ENCODE measurements at regions not wholly inside any gene's neighbourhood (a gene's known extent, or its start where the extent isn't known, plus 50 kb on each side); places are given as distances from the start of the nearest gene placed in this dataset.

DNA sequence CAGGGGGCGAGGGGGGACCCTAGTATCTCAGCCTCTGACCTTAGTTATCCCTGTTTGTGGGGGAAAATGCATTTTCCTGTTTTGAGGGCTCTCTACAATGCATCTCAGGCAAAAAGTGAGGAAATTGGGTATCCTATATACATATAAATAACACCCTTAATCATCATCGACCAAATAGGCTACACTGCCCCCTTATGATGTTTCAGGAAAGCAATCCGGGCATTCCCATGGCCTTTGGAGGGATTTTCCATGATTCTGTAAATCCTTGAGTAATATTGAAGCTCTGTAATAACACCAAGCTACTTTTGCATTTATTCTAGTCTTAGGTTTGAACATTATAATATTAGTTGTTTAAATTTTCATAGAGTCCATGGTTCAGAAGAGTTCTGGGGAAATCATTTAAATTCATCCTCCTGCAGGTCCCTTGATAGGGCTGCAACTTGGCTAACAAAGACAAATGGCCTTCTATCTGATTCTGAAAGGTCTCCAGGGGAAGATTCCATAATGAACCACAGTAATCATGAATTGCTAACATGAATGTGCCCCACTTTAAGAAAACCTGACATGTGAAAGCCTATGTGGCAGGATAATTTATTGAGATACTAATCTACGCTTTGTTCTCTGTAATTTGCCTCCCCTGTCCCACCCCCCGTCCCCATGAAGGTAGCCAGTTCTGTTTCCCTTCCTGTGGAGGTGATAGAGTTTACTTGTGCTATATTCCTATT is 91.5 kb upstream of the SCOC start:
- DNase-seq (ENCODE audit: low spot score), result no peak

DNA sequence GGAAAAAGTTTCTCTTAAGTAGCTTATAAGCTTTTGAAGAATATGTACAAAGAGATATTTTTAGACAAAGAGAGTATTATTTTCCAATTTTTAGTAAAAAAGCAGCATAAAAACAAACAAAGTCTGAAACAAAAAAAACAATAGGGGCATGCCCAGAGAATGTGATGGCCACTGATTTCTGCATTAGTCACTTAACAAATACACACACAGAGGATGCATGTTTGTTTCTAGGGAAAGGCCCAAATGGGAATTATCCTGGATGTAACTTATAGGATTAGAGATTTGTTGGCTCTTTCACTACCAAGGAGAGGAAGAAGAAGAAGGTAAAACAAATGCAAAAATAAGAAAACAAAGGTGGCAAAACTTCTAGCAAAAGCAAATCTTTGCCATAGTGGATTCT is 95.9 kb upstream of the SCOC start:
- no peak for DNase-seq (ENCODE audit: low spot score)

DNA sequence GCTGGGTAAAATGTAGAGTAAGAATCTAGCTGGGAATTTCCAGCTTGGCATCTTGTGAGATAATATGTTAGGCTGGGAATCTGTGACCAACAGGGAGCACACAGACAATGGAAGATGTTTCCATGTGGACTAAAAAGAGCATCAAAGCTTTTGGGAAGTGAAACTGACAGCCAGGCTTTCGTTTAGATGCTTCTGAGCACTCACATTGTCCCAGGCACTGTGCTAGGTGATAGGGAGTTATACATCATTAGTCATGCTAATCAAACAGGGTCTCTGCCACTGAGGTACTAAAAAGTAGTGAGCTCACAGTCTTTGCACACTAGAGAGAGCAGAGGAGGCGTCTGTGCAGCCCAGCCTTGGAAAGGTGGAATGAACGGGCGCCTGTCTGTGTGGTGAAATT is 101.9 kb upstream of the SCOC start:
- DNase-seq (ENCODE audit: low spot score), result no peak

DNA sequence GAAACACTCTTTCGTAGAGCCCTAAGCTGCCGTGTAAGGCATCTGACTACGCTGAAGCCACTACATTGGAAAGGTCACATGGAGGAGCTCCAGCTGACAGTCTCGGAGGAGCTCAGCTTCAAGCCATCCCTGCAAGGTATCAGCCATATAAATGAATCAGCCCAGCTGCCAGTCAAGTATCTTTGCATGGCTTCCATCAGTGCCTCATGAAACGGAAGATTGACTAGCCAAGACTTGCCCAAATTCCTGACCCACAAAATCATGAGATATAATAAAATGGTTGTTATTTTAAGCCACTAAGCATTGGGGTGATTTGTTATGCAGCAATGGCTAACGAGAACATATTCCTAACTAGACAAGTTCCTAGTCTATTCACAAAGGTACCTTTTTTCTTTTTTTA is 104.1 kb upstream of the SCOC start:
- no peak for DNase-seq (ENCODE audit: low spot score)

DNA sequence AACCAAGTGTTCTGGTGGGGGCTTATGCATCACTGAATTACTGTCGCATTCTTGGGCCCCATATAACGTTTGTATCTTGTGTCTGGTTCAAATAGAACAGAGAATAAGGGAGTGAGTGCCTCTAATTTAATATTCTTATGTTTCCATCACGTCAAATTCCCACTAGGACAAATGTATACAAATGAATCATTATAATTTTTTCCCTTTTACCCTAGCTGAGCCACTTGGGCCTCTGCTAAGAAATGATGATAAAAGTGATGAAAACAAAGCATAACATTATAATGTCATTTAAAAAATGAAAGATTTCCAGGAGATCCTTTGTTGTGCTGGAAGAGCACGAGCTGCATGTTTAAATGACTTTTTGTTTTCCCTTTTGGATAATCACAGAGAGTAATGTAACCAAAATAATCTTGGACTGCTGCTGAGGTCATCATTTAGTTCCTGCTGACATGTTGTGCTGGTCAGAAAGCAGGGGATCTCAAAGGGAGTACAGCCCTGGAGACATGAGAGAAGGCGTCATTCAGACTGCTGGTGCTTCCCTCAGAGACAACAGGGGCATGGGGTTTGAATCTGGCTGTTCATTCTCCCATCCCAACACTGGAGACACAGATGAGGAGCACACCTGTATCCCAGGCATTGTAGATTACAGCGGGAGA is 105.1 kb upstream of the SCOC start:
- no peak for DNase-seq (ENCODE audit: low spot score)

DNA sequence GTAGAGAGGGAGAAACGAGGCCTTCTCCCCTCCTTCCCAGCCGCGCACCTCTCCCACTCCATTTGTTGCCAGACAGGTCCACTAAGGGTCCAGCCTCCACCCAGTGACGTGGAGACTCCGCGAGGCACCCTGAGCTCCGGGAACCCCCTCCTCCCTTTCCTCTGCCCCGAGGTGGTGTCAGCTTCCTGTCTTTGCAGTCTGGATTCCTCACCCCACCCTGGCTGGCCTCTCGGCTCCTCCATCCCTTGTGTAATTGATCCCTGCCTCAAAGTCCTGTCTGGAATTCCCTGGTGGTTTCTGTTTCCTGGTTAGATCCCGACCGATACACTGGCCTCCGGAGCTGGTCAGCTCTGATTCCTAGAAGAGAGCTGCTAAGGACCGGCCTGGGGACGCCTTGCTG is 105.9 kb upstream of the SCOC start:
- DNase-seq (ENCODE audit: low spot score), result no peak

DNA sequence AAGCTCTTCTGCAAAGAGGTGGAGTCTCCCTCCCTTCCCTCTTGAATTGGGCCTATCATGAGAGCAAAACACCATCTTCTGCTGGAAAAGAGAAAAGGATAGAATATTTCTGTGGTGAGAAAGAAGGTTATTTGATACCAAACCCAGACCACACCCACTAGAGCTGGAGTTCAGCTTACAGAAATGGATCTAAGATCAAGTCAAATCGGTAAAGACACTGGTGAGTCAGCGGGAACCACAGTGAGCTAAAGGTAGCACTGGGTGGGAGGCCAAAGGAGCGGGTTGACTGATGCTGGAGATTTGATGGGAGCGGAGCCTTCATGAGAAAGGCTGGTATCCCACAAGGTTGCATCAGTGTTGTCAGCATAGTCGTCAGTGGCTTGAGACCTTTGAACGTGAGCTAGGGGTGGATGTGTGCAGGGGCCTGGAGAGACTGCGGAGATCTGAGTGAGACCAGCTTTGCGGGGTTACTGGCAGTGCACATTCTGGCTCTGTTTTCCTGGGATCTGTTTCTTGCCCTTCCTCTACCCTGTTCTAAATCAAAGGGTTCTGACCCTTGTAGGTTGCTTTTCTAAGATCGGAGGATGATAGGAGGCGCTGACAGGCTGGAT is 106.4 kb upstream of the SCOC start:
- DNase-seq (ENCODE audit: low spot score), result no peak

DNA sequence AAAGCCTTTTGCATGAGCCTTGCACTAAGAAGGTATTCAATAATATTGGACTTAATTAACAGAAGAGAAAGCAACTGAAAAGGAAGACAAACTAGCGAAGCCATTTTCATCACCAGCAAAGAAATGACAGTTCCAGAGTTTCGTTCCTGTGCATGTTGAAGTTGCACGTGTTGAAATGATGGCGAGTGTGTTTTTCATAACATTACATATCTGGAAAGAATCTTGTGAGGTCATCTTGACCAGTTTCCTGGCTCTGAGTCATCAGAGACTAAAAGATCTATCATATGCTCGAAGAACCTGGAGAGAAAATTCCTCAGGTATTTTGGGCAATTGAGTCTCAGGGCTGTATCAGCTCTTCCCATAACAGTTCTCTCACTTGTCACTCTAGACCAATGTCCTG is 106.2 kb upstream of the MAML3 start:
- no peak for DNase-seq (ENCODE audit: low spot score)

DNA sequence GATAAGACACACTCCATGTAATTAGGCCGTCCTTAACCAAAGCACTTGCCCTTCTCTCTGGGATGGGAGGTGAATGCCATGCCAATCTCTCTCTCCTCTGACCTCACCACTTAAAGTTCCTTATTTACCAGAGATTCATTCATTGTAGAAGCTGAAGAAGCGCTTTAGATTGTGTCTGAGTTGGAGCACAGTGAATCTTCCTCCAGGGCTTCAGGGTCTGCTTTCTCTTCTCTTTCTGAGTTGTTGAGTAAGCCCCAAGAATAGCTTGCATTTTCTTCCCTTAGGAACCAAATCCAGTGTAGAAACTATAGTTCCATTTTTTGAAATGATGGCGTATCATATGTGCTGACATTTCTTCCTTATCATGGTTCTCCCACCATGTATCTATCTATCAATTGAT is 104.5 kb upstream of the MAML3 start:
- no peak for DNase-seq (ENCODE audit: low spot score)

DNA sequence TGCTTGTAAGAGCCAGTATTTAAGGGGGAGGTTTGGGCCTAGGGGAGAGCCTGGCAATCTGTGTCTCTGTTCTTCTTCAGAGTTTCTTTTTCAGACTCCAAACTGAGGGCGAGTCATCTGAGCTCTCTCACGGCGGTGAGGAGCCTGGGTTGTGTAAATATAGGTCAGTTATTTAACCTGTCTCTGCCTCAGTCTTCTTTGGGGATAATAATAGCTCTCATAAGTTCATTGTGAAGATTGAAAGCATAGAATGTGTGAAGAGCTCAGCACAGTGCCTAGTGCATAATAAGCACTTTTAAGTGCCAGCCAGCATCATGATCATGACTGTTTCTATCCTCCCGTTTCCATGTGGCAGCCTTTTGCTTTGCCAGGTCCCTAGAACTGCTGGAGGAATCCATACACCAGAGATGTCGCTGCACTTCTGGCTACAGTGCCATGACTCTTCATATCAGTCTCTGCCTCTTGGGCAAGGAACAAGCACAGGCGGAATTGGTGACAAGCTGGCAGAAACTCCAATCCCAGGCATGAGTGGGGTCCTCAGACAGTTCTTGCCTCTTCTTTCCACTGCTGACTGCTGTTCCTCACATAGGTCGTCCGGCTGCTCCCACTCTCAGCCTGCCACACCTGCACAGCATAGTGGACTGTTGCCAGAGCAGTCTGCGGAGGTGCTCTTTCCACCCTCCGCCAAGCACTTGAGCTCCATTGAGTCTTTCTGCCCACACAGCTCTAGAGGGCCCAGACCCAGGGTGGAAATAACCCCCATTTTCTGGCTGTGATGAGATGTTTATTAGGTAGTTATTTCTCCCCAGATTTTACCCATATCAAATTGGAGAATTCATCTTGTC is 103.7 kb upstream of the MAML3 start:
- DNase-seq (ENCODE audit: low spot score), result no peak

DNA sequence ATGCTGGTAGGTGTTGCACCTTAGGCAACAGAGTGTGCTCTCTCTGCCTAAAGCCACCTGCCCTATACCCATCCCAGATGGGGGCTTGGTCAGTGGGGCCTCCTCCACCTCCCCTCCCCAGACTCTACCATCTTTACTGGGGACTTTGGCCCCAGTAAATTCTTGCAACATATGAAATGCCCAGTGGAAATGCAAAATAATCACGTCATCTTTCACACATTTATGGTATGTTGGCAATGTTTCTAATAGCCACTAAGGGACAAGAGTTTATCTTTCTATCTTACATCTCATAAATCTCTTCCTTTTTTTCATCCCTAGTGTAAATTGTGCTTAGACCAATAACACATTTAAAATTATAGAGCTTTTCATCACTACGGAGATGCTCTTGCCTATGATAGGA is 103.0 kb upstream of the MAML3 start:
- DNase-seq (ENCODE audit: low spot score), result peak; percentile 39

DNA sequence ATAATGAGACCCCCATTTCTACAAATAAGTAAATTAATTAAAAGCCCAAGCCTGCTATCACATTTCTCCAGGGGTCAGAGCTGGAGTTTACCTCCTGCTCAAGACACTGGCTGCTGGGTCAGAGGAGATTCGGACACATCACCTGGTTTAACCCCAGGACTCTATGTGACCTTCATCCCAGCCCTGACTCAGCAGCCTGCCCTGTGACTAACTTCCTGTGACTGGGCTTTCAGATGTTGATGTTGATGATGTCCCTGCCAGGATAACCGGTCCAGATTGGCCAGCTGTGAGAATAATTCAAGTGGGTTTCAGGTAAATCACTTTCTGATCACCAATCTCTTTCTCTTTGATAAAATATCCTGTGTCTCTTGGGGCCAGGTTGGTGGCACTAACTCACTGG is 102.4 kb upstream of the MAML3 start:
- DNase-seq (ENCODE audit: low spot score), result no peak

DNA sequence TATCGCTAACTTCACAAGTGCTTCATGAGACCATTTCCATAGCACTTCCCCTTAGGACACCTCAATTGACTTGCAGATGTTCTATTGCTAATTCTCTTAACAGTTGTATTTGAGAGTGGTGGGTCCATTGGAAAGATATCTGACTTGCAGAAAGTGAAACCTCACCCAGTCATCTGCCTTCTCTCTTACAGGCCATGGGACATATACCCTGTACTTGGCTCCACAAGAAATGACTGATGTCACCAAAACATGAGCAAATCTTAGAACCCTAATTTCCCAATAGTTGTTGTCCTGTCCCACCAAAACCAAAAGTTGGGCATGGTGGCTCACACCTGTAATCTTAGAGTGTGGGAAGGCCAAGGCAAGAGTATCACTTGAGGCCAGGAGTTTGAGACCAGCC is 101.9 kb upstream of the MAML3 start:
- no peak for DNase-seq (ENCODE audit: low spot score)

DNA sequence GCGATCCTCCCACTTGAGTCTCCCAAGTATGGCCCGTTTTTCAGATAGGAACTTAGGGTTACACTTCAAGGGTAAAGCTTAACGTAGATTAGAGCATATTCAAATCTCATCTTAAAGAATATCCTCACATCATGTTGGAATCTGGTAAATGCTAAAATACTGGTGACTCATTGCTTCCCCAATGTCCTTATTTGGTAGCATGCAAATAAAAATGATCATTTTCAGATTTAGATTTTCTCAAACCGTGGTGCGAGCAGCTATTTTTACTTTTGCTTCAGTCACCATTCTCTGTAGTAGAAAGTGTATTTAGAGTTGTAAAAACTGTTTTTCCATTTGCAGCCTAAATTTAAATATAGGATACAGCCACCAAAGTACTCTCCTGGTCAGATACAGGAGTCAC is 101.5 kb upstream of the MAML3 start:
- DNase-seq (ENCODE audit: low spot score), result no peak

DNA sequence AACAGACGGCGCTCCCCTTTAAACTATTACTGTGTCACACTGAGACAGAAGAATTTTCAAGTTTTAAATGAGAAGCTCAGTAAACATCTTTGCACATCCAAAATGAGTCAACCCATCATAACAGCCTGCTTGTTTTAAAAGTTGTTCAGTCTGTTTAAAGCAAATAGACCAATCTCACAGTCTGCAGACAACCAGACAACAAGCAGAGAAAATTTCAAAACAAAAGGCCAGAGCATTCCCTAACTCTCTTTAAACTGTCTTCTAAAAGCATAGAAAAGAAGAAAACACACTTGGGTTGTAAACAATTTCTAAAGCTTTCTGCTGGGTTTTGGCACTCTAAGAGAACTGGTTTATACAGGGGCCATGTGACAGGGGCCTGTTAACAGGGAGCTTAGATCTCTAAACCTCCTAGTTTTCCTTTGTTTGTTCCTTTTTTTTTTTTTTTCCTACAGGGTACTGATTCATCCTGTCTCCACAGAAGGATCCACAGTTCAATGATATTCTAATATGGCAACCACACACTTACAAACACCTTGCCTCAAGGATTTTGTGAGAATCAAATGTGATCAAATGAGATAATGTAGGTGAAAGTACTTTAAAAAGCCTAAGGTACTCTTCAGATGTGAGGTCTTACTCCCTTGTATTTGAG is 100.8 kb upstream of the MAML3 start:
- DNase-seq (ENCODE audit: low spot score), result no peak

DNA sequence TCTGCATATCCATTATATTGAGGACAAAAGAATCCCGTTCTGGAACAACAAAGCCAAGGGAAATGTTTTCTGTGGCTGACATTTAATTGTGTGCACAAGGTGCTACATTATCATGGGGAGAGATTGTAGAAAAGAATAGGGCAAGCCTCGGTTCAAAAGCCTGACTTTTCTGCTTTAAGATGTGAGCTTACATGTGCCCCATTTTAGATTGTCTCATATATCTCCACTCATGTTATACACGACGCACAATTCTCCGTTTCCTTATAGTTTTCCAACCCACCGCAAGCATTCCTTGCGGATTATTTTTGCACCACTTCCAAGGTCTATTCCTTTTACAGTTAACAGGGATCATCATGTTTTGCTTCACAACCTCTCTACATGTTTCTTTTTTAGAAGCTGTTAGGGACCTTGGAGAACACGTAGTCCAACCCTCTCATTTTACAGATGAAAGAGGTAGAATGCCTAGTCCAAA is 99.6 kb upstream of the MAML3 start:
- DNase-seq (ENCODE audit: low spot score), result no peak

DNA sequence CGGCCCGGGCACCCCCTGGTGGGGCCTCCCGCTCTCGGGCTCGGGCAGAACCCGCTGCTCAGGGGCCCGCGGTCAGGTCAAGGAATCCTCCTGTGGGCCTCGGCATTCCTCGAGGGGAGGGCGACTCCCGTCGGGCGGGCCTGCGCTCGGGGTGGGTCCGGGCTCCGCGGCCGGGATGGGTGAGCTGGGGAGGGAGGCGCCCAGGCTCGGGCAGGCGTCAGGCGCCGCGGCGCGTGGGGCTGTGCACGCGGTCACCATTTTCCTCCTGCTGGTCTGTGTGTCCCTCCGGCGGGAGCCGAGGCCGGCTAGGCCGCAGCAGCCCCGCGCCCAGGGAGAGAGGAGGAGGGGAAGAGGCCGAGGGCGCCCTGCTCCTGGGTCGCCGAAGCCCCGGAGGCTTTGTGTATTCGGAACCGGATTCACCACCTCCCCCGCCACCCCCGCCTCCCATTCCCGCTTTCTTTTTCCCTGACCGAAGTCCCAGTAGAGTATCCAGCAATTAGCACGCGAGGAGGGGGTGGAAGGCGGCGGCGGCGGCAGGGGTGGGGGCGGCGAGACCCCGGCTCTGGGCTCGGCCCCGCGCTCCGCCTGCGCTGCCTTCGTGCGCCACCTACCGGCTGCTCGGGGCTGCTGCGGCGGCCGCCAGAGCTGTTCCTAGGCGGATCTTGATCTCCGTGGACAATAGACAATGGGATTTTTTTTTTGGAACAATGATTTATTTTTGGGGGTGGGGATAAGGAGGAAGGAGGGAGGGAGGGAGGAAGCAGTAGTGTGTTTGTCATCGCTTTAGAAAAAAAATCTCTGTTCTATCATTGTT is 99.0 kb upstream of the MAML3 start:
- peak; percentile 57 for DNase-seq (ENCODE audit: low spot score)

DNA sequence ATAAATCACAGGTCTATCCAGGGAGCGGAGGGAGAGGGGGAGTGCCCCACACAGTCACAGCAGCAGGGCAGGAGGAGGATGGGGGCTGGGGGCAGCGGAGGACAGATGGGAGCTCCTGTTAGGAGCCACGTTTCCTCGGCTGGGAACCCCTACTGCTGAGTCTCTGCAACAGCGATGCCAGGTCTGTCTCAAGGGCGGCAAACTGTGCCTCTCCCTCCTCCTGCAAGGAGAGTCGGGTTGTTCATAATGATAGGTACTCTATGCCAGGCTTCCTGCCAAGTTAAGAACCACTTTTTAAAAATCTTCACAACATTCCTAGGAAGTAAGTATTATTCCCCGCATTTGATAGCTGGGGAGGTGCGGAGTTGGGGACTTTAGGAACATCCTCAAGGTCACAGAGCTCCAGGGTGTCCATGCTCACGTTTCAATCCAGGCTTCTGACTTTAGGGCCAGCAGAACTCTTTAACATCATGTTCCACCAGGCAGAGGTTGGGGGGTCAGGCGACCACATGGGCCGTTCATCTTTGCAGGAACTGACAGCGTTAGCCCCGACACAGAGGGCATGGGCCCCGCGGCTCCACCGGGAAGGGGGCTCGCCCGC is 98.3 kb upstream of the MAML3 start:
- DNase-seq (ENCODE audit: low spot score), result no peak

DNA sequence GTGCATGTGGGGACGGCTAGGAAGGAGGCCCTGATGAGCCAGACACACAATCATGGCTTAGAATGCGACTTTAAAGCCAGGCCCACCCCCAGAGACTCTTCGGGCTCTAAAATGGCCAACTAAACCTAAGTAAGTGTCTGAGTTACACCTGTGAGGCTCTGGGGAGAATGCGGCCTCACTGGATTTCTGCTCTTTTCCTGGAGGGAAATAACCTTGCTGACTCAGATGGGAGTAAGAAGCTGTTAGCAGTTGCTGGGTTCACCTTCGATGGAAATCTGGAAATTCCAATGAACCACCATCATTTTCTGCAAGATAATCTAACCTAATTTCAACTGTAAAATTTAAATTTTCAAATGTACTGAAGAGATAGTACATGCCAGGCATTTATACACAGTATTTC is 97.6 kb upstream of the MAML3 start:
- no peak for DNase-seq (ENCODE audit: low spot score)

DNA sequence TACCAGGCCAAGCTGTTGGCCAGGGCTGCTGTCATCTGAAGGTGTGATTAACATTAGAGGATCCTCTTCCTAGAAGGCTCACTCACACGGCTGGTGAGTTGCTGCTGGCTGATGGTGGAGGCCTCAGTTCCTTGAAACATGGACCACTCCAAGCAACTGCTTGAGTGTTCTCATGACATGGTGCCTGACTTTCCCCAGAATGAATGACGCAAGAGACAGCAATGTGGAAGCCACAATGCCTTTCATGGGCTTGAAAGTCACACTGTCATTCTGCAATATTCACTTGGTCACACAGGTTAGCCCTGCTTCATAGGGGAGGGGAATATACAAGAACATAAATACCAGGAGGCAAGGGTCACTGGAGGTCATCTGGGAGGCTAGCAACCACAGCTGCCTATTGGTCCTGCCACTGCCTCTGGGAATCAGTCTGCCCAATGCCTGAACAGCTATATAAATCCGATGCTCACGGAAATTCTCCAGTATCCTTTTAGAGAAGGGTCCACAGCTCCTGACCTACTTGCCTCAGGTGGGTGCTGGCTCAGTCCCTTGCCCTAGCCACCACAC is 97.1 kb upstream of the MAML3 start:
- DNase-seq (ENCODE audit: low spot score), result peak; percentile 73

DNA sequence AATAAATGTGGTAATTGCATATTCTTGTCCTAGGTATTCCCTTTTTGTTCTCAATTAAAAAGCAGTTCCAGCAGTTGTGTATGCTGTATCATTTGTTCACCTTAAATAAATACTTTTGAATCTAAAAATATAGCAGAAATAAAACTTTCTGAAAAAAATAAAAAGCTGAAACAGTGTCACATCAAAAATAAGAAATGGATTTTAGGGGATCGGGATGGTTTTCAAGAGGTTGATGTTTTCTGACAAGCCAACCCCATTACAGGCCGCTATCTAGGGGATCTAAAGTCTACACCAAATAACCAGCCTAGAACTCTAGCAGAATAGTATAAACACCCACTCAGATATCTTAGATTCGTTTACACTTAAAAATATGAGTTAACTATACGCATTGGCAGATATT is 95.4 kb upstream of the MAML3 start:
- DNase-seq (ENCODE audit: low spot score), result no peak
